HG02884 (cell line): ENCODE measurements at regions not wholly inside any gene's neighbourhood (a gene's known extent, or its start where the extent isn't known, plus 50 kb on each side); places are given as distances from the start of the nearest gene placed in this dataset.
"Not testable (repeated sequence)": the region's sequence is repeated elsewhere in the genome, so short reads cannot be mapped to it uniquely, and the experiment has no call there.

ENCODE experiments used
- ATAC-seq: cut with Tn5 transposase; IDR thresholded peaks from one replicate; pipeline ENCODE4 v1.9.1; 2021; ENCODE audit warnings: mild to moderate bottlenecking, moderate library complexity; ENCODE audit not compliant: unreplicated experiment

DNA sequence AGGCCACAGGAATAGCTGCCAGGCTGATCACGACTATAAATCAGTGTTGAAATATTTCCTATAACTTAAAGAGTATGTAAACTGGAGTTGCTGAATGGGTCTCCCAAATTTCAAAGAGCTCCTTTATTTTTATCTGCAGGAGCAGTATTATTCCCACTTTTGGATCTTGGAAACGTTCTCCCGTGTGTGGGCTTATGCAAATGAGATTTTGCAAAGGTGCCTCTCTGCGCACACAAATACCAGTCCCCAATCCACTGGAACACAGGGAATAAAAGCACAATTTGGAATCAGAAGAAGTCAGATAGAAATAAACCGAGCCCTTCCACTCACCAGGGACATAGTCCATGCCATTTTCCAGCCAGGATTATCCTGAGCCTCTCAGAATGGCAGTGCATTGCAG lies 350.2 kb upstream of the CELF2 start:
- no peak for ATAC-seq

DNA sequence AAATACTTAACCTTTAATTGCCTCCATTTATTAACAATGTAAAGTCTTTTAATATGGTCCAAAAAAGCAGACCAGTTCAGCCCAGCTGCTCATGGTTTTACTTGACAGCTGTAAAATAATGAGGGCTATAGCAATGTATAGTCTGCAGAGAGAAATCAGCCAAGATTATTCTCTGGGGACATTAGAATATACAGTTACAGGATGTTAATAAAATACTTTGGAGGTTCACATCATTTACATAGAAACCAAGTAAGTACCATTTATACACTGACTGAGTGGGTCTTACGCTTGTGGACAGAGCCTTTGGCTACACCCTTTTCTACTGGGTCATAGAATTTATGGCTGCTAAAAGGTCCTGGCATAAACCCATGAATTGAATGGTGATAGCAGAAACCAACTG lies 340.7 kb upstream of the CELF2 start:
- ATAC-seq, result no peak

DNA sequence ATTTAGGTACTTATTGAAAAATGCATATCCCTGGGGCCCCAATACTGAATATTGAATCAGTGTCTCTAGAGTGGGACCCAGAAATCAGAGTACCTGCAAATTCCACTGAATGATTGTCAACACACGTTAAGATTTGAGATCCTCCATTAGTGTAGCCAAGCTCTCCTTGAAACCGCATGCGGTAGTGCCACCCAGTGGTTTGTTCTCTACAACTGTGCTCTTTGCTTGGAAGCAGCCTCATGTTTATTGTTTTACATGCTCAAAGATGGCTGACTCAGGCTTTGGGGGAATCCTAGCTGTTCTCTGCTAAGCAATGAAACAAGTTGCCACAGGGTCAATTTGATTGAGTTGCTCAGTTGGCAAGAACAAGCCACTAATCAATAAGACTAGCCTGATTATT lies 340.2 kb upstream of the CELF2 start:
- peak; percentile 71 for ATAC-seq

DNA sequence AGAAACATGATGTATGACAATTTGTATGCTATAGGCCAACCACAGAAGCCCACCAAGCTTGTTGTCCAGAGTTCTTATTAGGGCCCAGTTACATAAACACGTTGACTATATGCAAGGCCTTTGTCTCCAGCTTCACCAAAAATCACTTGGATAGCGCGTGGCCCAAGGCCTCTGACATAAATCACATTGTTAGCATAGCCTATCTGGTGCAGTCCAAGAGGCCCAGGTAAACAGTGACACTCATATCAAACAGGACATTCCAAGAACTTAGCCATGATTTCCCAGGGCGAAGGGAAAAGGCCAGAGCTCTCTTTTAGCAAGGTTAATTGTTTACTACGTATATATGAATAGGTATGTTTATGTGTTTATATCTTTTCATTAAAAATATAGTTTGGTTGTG lies 337.2 kb upstream of the CELF2 start:
- ATAC-seq, result no peak

DNA sequence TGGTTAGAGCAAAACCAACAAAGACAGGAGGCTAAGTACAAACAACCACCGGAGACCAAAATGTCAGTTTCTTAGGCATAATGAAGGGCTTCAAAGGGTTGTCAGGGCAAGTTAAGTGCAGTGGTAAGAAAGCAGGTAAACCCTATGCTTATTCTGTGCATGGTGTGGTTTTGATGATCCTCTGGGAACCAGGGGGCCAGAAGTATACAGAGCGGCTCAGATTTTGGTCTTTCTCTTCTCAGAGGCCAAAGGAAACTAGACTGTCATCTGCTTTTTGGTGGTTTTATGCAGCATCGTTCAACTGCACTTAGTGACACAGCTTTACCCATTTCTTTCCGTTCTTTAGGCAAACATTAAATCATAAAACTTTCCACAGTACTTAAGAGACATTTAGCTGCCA lies 332.7 kb upstream of the CELF2 start:
- no peak for ATAC-seq

DNA sequence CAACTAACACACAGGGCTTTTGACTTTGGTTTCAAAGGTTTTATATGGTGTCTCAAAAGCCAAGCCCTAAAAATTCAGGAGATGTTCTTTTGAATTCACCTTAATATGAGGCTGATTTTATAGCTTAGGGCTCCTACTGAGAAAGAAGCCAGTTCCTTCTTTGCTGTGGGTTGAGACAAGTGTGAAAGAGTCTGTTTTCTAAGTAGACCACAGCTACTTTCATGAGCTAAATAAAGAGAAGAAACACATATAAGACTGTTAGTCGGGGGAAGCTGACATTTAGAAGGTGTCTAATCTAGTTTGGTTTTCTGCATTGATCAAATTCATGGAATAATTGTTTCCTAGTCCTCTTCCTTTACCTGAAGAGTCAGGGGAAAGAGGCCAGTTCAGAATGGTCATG lies 332.1 kb upstream of the CELF2 start:
- peak; percentile 84 for ATAC-seq

DNA sequence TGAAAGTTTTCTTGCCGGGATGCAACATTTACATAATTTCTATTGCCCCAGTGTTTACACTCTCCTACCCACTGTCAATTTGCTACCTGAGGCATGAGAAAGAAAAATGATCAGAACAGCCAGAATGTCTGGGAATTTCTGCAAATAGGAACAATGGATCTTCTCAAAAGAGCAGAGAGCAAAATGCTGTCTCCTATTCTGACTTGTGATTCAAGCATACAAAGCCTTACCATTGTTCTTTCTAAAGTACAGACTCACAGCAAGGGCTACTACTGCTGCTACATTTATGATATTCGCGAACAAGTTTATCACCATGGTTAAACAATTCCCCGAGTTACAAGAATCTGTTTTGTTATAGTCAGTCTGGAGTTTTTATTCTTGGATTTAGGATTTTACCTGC lies 329.9 kb upstream of the CELF2 start:
- no peak for ATAC-seq

DNA sequence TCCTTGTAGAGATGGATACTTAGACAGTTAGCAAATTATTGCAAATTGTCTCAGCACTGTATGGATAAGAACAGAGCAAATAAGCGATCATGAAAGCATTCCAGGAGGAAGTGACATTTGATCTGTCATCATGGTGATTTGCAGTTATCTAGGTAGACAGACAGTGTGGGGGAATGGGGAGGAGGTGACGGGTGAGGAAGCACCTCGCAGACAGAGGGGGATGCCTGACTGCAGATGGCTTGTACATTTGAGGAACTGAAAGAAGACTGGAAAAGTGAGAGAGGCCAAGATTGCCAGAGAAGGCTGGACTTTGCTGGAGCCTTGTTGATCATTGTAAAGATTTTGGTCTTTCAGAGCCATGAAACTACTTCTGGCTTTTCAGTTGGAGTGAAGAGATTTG lies 318.2 kb upstream of the CELF2 start:
- ATAC-seq, result peak; percentile 82

DNA sequence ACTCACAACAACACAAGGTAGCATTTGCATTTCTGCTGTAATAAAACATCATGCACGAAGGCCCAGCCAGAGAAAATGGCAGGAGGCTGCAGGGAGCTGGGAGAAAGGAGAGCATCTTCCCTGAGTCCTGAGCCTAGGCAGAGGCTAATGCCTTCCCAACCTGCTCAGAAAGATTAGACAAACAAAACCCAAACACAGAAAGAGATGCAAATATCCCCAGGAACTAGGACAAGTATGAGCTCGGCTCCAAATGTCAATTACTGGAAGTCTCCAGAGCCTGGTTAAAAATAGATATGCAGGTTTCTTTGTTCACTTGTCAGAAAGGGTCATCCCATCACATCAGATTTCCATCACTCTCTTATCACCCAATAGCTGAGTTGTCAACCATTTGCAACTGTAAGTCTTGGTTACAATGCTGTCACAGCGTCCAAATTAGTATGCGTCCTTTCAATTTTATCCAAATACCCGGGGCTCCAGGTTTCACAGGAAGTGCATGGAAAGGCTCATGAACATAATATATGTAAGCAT lies 316.5 kb upstream of the CELF2 start:
- no peak for ATAC-seq

DNA sequence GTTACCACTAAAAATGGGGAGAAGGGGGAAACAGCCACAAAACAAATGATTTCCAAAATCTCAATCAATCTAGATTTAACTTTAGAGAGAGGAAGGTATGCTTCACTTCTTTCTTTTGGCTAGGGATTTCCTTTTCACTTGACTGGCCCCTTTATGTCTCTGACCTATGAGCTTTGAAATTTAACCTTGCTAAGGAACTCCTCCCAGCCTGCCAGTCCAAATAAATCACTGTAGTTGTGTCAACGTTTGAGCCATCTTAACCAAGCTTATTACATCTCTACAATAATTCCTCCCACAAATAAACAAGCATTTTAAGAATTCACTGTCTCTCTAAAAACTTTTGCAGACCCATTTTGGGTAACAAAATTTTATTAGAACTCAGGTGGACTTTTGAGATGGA lies 315.5 kb upstream of the CELF2 start:
- no peak for ATAC-seq

DNA sequence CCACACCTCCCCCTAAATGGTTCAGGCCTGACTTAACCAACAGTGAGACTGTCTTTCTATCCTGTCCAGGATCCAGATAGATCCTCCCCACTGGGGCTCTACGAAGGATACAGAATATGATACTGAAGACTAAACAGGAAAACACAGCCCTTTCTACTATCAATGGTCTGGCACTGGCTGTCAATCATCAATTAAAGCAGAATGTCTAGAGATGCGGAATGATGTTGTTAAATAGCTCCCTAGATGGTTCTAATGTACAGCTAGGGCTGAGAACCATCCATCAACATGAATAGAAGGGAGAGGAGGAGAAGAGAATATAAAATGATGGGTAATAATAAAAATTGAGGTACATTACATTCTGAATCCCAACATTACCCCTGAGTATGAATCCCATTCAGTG lies 314.3 kb upstream of the CELF2 start:
- no peak for ATAC-seq

DNA sequence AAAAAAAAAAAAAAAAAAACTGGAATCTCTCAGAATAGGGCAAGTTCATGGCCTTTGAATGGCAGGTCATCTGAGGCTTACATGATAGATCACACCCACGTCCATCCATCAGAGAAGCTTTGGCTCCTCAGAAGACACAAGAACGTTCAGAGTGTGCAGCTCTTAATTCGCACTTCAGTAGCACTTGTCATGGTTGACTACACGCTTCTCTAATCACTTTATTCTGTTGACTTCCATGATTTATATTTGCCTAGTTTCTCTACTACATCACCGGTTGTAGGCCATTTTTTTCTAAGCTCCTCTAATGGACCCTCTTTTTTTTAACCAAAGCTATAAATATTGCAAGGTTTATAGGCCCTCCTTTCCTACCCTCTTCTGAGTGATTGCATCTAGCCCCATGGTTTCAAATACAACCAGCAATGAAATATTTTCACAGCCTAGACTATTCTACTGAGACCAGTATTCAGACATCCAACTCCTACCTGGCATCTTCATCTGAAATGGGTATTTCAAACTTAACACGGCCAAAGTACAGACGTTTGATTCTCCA lies 305.4 kb upstream of the CELF2 start:
- ATAC-seq, result no peak

DNA sequence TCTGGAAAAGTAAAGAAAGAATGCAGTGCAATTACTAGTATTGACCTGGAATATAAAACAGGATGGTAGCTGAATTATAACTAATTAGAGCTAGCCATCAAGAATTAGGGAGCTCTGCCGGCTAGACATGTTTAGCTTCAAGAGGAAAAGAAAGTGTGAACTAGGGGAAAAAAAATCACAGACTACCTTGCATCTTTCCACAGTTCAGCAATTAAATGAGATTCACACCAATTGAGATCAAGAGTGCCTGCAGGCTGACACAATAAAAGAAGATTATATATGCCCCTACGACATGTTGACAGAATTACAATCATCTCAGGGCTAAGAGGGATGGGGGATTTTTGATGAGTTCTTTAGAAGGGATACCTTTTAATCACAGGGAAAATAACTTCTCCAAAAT lies 303.3 kb upstream of the CELF2 start:
- ATAC-seq, result no peak

DNA sequence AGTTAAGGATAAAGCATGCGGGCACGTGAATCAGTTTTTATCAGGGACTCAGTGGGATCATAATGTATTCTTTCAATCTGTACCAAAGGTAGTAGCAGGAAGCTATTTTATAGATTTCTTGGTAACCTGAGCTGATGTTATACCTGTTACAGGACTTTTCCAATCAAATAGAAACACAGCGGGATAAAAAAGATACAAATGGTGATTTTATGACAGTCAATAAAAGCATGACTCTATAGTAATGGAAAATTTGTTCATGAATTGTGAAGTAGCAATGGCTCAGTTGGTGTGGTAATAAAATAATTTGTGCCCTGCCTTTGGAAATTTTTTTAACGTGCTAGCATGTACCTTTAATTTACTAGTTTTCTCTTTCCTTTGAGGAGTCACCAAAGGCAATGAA lies 300.7 kb upstream of the CELF2 start:
- ATAC-seq, result no peak

DNA sequence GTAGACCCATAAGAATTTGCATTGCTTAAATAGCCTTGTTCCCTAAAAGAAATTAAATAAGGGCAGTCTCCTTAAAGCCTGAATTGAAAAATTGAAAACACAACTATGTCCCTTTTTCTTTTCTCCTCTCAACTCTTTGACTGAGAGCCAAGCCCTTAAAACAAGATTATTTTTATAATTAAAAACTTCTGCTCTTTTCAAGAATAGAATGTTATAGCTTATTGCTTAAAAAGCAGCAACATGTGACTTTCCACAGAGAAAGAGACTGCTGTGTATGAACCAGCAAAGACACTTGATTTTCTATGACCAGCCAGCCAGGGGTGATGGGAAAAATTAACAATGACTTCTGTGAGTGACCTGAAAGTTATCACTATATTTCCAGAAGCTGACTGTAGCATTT lies 295.2 kb upstream of the CELF2 start:
- ATAC-seq, result no peak

DNA sequence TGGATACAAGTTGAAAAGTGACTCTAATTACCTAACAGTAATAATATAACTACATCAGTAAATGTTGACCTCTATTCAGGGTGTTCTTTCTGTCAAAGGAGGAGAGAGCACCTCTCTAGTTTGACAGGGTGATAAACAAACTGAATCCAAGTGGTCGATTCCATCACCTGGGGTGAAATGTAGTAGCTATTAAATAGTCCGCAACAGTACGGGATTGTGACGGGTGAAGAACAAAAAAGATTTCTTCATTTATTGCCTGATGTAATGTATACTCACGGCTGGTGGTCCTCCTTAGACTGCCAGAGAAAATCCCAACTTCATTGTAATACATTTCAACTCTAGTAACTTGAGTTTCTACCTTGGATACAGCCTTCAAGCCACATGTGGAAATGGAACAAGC lies 292.5 kb upstream of the CELF2 start:
- no peak for ATAC-seq

DNA sequence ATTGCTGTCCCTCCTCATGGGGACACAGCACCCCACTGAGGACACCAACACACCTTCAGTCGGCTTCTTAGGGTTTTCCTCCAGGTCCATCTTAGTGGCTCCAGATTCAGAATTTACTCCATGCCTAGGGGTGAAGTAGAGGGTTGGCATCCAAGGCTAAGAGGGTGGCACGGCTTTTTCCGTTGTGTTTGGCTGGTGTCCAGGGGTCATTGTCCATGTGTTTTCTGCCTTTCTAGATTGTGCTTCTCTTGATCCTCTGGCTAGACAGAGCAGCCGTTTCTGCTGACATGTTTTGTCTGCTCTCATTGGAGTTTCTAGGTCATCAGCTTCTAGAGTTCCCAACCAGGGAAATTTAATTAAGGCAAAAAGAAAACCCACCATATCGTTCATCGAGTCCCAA lies 291.6 kb upstream of the CELF2 start:
- no peak for ATAC-seq

DNA sequence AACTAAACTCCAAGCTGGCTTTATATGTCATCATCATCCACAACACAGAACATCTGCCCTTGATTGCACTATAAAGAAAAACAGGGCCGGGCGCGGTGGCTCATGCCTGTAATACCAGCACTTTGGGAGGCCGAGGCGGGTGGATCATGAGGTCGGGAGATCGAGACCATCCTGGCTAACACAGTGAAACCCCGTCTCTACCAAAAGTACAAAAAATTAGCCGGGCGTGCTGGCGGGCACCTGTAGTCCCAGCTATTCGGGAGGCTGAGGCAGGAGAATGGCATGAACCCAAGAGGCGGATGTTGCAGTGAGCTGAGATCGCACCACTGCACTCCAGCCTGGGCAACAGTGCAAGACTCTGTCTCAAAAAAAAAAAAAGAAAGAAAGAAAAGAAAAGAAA lies 290.3 kb upstream of the CELF2 start:
- ATAC-seq, result not testable (repeated sequence)

DNA sequence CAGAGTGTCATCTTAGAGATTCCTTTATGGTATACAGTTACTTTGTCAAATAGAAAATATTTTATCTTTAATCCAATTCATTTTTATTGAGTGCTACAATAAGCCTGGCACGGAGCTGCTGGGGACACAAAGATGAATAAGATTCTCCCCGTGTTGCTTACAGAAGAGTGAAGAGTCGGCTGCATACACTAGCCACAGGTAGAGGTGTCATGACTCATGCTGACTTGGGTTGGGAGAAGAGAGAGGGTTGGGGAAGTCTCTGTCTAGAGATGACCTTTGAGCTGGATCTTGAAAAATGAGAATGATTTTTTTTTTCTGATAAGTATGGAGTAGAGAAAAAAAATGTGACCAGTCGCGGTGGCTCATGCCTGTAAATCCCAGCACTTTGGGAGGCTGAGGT lies 289.9 kb upstream of the CELF2 start:
- ATAC-seq, result no peak

DNA sequence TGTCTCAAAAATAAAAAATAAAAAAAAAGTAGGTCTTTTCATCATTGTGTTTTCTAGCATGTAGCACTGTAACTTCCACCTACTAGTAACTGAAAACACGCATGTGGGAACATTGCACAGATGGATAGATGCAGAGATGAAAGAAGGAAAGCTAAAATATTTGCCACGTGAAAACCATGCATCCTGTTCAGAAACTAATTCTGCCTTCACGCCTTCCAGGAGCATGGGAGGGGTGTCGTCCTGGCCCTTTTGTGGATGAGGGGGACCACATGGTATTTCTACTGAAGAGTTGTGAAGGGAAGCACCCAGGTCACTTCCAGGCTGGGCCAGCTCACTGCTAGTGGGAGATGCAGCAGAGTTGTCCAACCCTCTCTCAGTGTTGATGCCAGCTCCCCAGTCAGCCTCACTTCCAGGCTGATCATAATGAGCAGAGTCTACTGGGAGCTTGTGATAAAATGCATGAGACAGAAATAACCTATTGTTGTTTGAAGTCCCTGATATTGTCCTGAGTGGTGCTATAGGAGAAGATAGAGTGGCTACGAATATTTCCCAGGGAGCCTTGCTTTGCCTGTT lies 287.1 kb upstream of the CELF2 start:
- no peak for ATAC-seq

DNA sequence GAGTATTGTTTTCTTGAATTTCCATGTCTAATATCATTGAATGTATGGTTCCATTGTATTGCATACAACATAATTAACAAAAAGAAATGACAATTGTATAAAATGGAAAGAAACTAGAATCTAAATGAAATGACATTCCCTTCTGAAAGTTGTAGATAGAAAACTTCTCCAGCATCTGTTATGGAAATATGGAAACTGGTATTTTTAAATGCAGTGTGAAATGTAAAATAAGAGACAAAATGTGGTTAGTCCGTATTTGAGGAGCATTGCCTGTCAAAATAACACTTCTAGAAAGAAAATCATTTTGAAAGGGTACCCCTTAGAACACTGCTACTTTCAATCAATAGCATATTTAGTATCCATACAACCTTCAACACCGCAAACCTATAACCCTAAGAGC lies 286.3 kb upstream of the CELF2 start:
- no peak for ATAC-seq

DNA sequence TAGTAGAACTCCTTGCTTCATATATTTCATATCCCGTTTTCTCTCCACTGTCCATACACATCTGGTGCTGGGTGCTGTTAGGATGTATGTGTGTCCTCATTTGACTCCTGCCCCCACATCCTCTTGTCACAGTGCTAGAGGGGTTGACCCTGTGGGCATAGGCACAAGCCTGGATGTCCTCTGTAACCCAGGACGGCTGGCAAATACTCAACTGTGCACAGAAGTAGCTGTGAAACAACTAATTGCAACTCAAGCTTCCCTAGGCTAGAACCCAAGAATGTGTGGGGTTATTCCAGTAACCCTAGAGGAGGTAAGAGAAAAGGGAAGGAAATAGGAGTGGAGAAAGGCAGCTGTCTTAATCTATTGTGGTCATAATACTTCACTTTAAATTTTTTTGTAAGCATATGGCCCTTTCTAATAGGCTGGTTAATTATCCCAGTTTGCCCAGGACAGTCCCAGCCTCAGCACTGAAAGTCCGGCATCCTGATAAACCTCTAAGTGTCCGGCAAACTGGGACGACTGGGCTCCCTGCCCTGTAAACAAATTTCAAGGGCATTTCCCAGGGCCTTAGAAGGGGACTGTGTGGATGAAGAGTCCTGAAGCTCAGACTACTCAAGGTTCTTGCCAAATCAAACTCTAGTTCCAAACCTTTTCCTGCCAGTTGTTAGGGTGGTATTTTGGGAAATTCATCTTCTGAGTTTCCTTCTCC lies 283.2 kb upstream of the CELF2 start:
- ATAC-seq, result no peak

DNA sequence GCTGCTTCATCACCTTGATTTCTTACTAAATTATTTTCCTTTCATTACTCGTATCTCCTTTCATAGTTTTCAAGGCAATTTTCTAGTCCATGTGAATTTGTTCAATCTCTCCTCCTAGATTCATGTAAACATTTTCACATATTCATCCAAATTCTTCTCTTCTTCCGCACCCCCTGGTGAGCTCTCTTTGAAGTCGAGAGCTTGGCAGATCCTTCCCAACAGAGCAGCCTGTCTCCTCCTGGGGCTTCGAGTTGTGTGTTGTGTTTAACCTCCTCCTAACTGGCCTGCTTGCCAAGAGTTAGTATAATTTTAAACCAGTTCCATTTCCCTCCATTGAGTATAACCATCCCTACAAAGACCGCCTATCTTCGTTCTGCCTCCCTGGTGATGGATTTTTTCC lies 272.4 kb upstream of the CELF2 start:
- ATAC-seq, result no peak
